Endothelial cell of umbilical vein (primary cell): ENCODE measurements at regions not wholly inside any gene's neighbourhood (a gene's known extent, or its start where the extent isn't known, plus 50 kb on each side); places are given as distances from the start of the nearest gene placed in this dataset.

Source experiments
- BruUV-seq: library from RNA; stranded (reverse); fragments of 400-500 nt; replicated peaks from 2 replicates; lab custom pipeline; 2021; lab: Mats Ljungman, UMichigan
- CTCF ChIA-PET: fragments of 300-600, 350-600 bp; sonication (Branson Sonifier 250); formaldehyde crosslinking; loops from one replicate; lab custom pipeline; 2021; ENCODE audit warnings: antibody characterized with exemption, inconsistent platforms; lab: Charles Lee
- POLR2A ChIA-PET: fragments of 300-600, 350-600 bp; sonication (Branson Sonifier 250); formaldehyde crosslinking; loops from one replicate; lab custom pipeline; 2021; ENCODE audit warnings: antibody characterized with exemption, inconsistent platforms; lab: Charles Lee
- DNase-seq: peaks from one replicate; pipeline ENCODE4 v3.0.0-alpha.2; 2011; ENCODE audit warnings: low read depth, low spot score
- FAIRE-seq: peaks from 2 replicates; lab custom pipeline; 2011; peaks lifted over from hg19 to GRCh38; lab: Jason Lieb, UNC
- H2AFZ ChIP-seq: 2 replicates; pipeline ENCODE4 v1.6.0; 2012; ENCODE audit warnings: low read depth, low read length, control low read depth, inconsistent platforms
- H3K27ac ChIP-seq: 2 replicates; pipeline ENCODE4 v1.5.1; 2011; ENCODE audit warnings: low read depth, mild to moderate bottlenecking, control low read depth, low read length, moderate library complexity; ENCODE audit not compliant: insufficient read depth
- H3K27me3 ChIP-seq, 2 experiments: 2 replicates each; pipeline versions ENCODE4 v1.6.0 to v1.6.1; 2011; ENCODE audit warnings: low read length in 2 of 2, mixed read lengths in 1 of 2; ENCODE audit not compliant: control insufficient read depth in 2 of 2, insufficient read depth in 2 of 2
- H3K36me3 ChIP-seq, 2 experiments: 2 replicates in 1 of 2; 3 replicates in 1 of 2; pipeline ENCODE4 v1.5.1; 2011; ENCODE audit warnings: low read length in 2 of 2, mild to moderate bottlenecking in 1 of 2, moderate library complexity in 1 of 2; ENCODE audit not compliant: control insufficient read depth in 2 of 2, insufficient read depth in 2 of 2; ENCODE audit errors: extremely low read depth in 1 of 2
- H3K4me1 ChIP-seq: 3 replicates; pipeline ENCODE4 v1.5.1; 2011; ENCODE audit warnings: mild to moderate bottlenecking, low read length; ENCODE audit not compliant: control insufficient read depth, insufficient read depth; ENCODE audit errors: extremely low read depth
- H3K4me2 ChIP-seq: 2 replicates; pipeline ENCODE4 v1.6.1; 2011; ENCODE audit warnings: low read length, control low read depth, mixed read lengths; ENCODE audit not compliant: insufficient read depth
- H3K4me3 ChIP-seq, 3 experiments: fragments of 200-600 bp in 1 of 3; sonication (generic), shearing (Covaris generic) in 1 of 3; replicated peaks in 1 of 3; 2 replicates each; pipeline ENCODE4 v1.5.1; 2011 to 2016; ENCODE audit warnings: control low read depth in 3 of 3, low read length in 3 of 3, mild to moderate bottlenecking in 2 of 3, inconsistent platforms in 1 of 3, low read depth in 1 of 3, moderate library complexity in 1 of 3; ENCODE audit not compliant: insufficient read depth in 1 of 3
- H3K79me2 ChIP-seq: 2 replicates; pipeline ENCODE4 v1.6.0; 2012; ENCODE audit warnings: low read length, inconsistent platforms; ENCODE audit not compliant: control insufficient read depth, insufficient read depth
- H3K9ac ChIP-seq: replicated peaks from 2 replicates; pipeline ENCODE3; 2011; ENCODE audit warnings: low read length, control low read depth; ENCODE audit not compliant: insufficient read depth; ENCODE audit errors: extremely low read depth
- H3K9me1 ChIP-seq: replicated peaks from 3 replicates; pipeline ENCODE4 v1.6.0; 2011; ENCODE audit warnings: mild to moderate bottlenecking, low read length; ENCODE audit not compliant: control insufficient read depth, insufficient read depth; ENCODE audit errors: extremely low read depth
- H3K9me3 ChIP-seq: replicated peaks from 2 replicates; pipeline ENCODE4 v1.5.1; 2012; ENCODE audit warnings: low read length, inconsistent platforms; ENCODE audit not compliant: control insufficient read depth, insufficient read depth
- H4K20me1 ChIP-seq: replicated peaks from 2 replicates; pipeline ENCODE3; 2011; ENCODE audit warnings: mild to moderate bottlenecking, low read length; ENCODE audit not compliant: control insufficient read depth, insufficient read depth; ENCODE audit errors: extremely low read depth
- CTCF ChIP-seq, 2 donors: IDR thresholded peaks; 1 replicate in 1 of 2; 2 replicates in 1 of 2; pipeline ENCODE4 v1.5.1; 2011; ENCODE audit warnings: low read length in 2 of 2, mild to moderate bottlenecking in 2 of 2, moderate library complexity in 2 of 2, control low read depth in 1 of 2, inconsistent platforms in 1 of 2, low read depth in 1 of 2; ENCODE audit not compliant: insufficient read depth in 1 of 2; ENCODE audit errors: extremely low read depth in 1 of 2
- EZH2 ChIP-seq: IDR thresholded peaks from 2 replicates; pipeline ENCODE4 v1.6.1; 2012; ENCODE audit warnings: borderline replicate concordance, low read depth, mild to moderate bottlenecking, moderate library complexity, low read length, inconsistent platforms; ENCODE audit not compliant: severe bottlenecking
- FOS ChIP-seq: IDR thresholded peaks from 2 replicates; pipeline ENCODE4 v1.6.1; 2011; ENCODE audit warnings: mild to moderate bottlenecking, low read length, moderate library complexity, borderline replicate concordance; ENCODE audit not compliant: insufficient read depth
- GATA2 ChIP-seq: IDR thresholded peaks from 2 replicates; pipeline ENCODE4 v1.7.0; 2011; ENCODE audit warnings: low read depth, mild to moderate bottlenecking, moderate library complexity, mixed read lengths, low read length; ENCODE audit not compliant: insufficient read length, insufficient read depth
- JUN ChIP-seq: IDR thresholded peaks from 2 replicates; pipeline ENCODE4 v1.6.1; 2011; ENCODE audit warnings: borderline replicate concordance, low read depth; ENCODE audit not compliant: insufficient read length, insufficient read depth
- MAX ChIP-seq: IDR thresholded peaks from 2 replicates; pipeline ENCODE4 v1.6.1; 2011; ENCODE audit not compliant: insufficient read depth, insufficient read length
- MYC ChIP-seq: IDR thresholded peaks from one replicate; pipeline ENCODE4 v1.6.1; 2011; ENCODE audit warnings: mild to moderate bottlenecking, low read depth, low read length
- POLR2A ChIP-seq: IDR thresholded peaks from 2 replicates; pipeline ENCODE4 v1.6.1; 2012; ENCODE audit warnings: low read depth, mild to moderate bottlenecking, control low read depth, low read length
- POLR2AphosphoS5 ChIP-seq: IDR thresholded peaks from 2 replicates; pipeline ENCODE4 v1.6.1; 2012; ENCODE audit warnings: low read depth, mild to moderate bottlenecking, control low read depth, low read length, moderate library complexity; ENCODE audit not compliant: insufficient read depth
- dilution Hi-C: fragments of 300-500 bp; cut with MboI; formaldehyde crosslinking; loops from one replicate; pipeline ENCODE4 v1.15.0; 2019; ENCODE audit warnings: low sequenced_read_pairs; ENCODE audit not compliant: extremely low pct_ligation_motif_present
- intact Hi-C: fragments of 100-400 bp; cut with micrococcal nuclease; formaldehyde crosslinking; loops from one replicate; pipeline ENCODE4 v1.10.0; 2022

- Histone ChIP-seq H2AFZ (no peak overlapping the region), H3K4me3 (no peak overlapping the region)
- peak; percentile 40 for DNase-seq
Measured at GRCh38 chr6:135750081-135750480, 101.4 kb upstream of the PDE7B start.

GRCh38 chr6:135753196-135753595 is 98.3 kb upstream of the PDE7B start:
- no peak for FAIRE-seq
- no peak overlapping the region for H3K4me2 ChIP-seq
- H2AFZ ChIP-seq = no peak overlapping the region
- POLR2A ChIA-PET = no interaction called here
- no peaks in the 10 kb centered on the region for H3K4me1 ChIP-seq
- no peak overlapping the region for H3K4me3 ChIP-seq
- CTCF ChIA-PET = interaction anchor here (0.5 to 1.6 kb wide), 2 partner anchors 9 to 79 kb away, joined by 3 read pairs; no protein-coding TSS in a partner anchor
- no peak overlapping the region for H3K27ac ChIP-seq
- no peaks in the 10 kb centered on the region for H4K20me1 ChIP-seq
- no peaks in the 10 kb centered on the region for H3K9me1 ChIP-seq
- DNase-seq = no peak
- H3K27me3 ChIP-seq = no peaks in the 10 kb centered on the region
- no peaks in the 10 kb centered on the region for H3K36me3 ChIP-seq
- intact Hi-C loops = no loop called here
- dilution Hi-C loops = no loop called here
- BruUV-seq = no TSS peak
- H3K79me2 ChIP-seq = no peaks in the 10 kb centered on the region
- H3K9me3 ChIP-seq = no peaks in the 10 kb centered on the region
- no peak overlapping the region for H3K9ac ChIP-seq
- TF ChIP-seq MYC = no peak
- no peak for TF ChIP-seq POLR2AphosphoS5
- no peak for TF ChIP-seq CTCF (IDR thresholded peaks at IDR 0.05; ENCODE audit: extremely low read depth in 1 of 2, insufficient read depth in 1 of 2, low read depth in 1 of 2, low read length in 2 of 2)
- TF ChIP-seq GATA2 = no peak
- no peak for TF ChIP-seq JUN
- TF ChIP-seq MAX = no peak
- TF ChIP-seq FOS = no peak
- TF ChIP-seq EZH2 = no peak
- no peak for TF ChIP-seq POLR2A

More at GRCh38 chr6:135750081-135750480, 101.4 kb upstream of the PDE7B start:
- Histone ChIP-seq H3K9me1 (no peaks in the 10 kb centered on the region), H3K27me3 (no peaks in the 10 kb centered on the region), H3K4me2 (no peak overlapping the region), H3K36me3 (no peaks in the 10 kb centered on the region), H4K20me1 (no peaks in the 10 kb centered on the region), H3K4me1 (no peaks in the 10 kb centered on the region), H3K27ac (no peak overlapping the region), H3K9ac (no peak overlapping the region), H3K9me3 (no peaks in the 10 kb centered on the region), H3K79me2 (no peaks in the 10 kb centered on the region)
- dilution Hi-C loops (no loop called here), intact Hi-C loops (no loop called here)
- FAIRE-seq = no peak
- no TSS peak for BruUV-seq
- TF ChIP-seq MAX (no peak), POLR2AphosphoS5 (no peak), EZH2 (no peak), JUN (no peak), MYC (no peak), GATA2 (no peak)
- CTCF ChIA-PET = no interaction called here
- POLR2A ChIA-PET = no interaction called here
